OCI-LY7 (cell line): ENCODE measurements at regions not wholly inside any gene's neighbourhood (a gene's known extent, or its start where the extent isn't known, plus 50 kb on each side); places are given as distances from the start of the nearest gene placed in this dataset.

Experiments
- BruUV-seq: library from RNA; stranded (reverse); fragments of 400-500 nt; replicated peaks from 2 replicates; lab custom pipeline; 2021; lab: Mats Ljungman, UMichigan
- CTCF ChIA-PET: fragments of 300-600 bp; sonication (Branson Sonifier 250); formaldehyde crosslinking; loops from one replicate; lab custom pipeline; 2022; ENCODE audit warnings: antibody characterized with exemption; ENCODE audit not compliant: unreplicated experiment; lab: Charles Lee
- POLR2A ChIA-PET: fragments of 300-600 bp; sonication (Branson Sonifier 250); formaldehyde crosslinking; loops from one replicate; lab custom pipeline; 2022; ENCODE audit warnings: antibody characterized with exemption; lab: Charles Lee
- DNase-seq: peaks from one replicate; pipeline ENCODE4 v3.0.0-alpha.2; 2015; ENCODE audit warnings: low spot score
- H2AFZ ChIP-seq: fragments of 200-600 bp; sonication (generic), shearing (Covaris generic); 2 replicates; pipeline ENCODE4 v1.6.1; 2014; ENCODE audit warnings: mild to moderate bottlenecking, antibody characterized with exemption, low read length, moderate library complexity
- H3K27ac ChIP-seq: fragments of 200-600 bp; sonication (generic); 2 replicates; pipeline ENCODE4 v1.5.1; 2014; ENCODE audit warnings: mixed run types, low read depth, mild to moderate bottlenecking, moderate library complexity, low read length, inconsistent platforms; ENCODE audit not compliant: poor library complexity, severe bottlenecking
- H3K36me3 ChIP-seq: fragments of 200-600 bp; sonication (generic); 2 replicates; pipeline ENCODE4 v1.6.1; 2014; ENCODE audit warnings: mild to moderate bottlenecking, antibody characterized with exemption, low read length, moderate library complexity, mixed read lengths; ENCODE audit not compliant: insufficient read depth
- H3K4me1 ChIP-seq: fragments of 200-600 bp; sonication (generic); 2 replicates; pipeline ENCODE4 v1.5.1; 2014; ENCODE audit warnings: mild to moderate bottlenecking, low read length; ENCODE audit not compliant: insufficient read depth, poor library complexity, severe bottlenecking
- H3K4me2 ChIP-seq: fragments of 200-600 bp; sonication (generic); 2 replicates; pipeline ENCODE4 v1.6.1; 2014; ENCODE audit warnings: mild to moderate bottlenecking, low read length
- H3K4me3 ChIP-seq: fragments of 200-600 bp; sonication (generic); 2 replicates; pipeline ENCODE4 v1.5.1; 2014; ENCODE audit warnings: mild to moderate bottlenecking, low read depth, low read length; ENCODE audit not compliant: poor library complexity, severe bottlenecking
- H3K79me2 ChIP-seq: fragments of 200-600 bp; sonication (generic); 2 replicates; pipeline ENCODE4 v1.6.1; 2016; ENCODE audit warnings: low read depth, mild to moderate bottlenecking, low read length, moderate library complexity, mixed read lengths; ENCODE audit not compliant: insufficient read depth
- H3K9me2 ChIP-seq: fragments of 200-600 bp; sonication (generic); 2 replicates; pipeline ENCODE4 v1.6.1; 2016; ENCODE audit warnings: mild to moderate bottlenecking, low read length, mixed read lengths; ENCODE audit not compliant: insufficient read depth
- H3K9me3 ChIP-seq: fragments of 200-600 bp; sonication (generic); 2 replicates; pipeline ENCODE4 v1.6.1; 2014; ENCODE audit warnings: mild to moderate bottlenecking, mixed run types, low read length, mixed read lengths
- H4K20me1 ChIP-seq: fragments of 200-600 bp; sonication (generic); 2 replicates; pipeline ENCODE4 v1.6.1; 2014; ENCODE audit warnings: mild to moderate bottlenecking, antibody characterized with exemption, low read length, moderate library complexity, mixed read lengths; ENCODE audit not compliant: insufficient read depth
- CTCF ChIP-seq: fragments of 200-600 bp; sonication (generic); conservative IDR thresholded peaks from 2 replicates; pipeline ENCODE4 v1.5.1; 2014; ENCODE audit warnings: mild to moderate bottlenecking, antibody characterized with exemption, low read length, moderate library complexity, mixed read lengths
- EZH2phosphoT487 ChIP-seq: fragments of 200-600 bp; sonication (generic); IDR thresholded peaks from 2 replicates; pipeline ENCODE4 v1.6.1; 2018; ENCODE audit warnings: low read depth, borderline replicate concordance, mild to moderate bottlenecking, mixed run types, antibody characterized with exemption, low read length, moderate library complexity, mixed read lengths
- intact Hi-C: fragments of 100-400 bp; cut with micrococcal nuclease; formaldehyde crosslinking; loops from one replicate; pipeline ENCODE4 v1.10.0; 2022; ENCODE audit not compliant: unreplicated experiment

DNA sequence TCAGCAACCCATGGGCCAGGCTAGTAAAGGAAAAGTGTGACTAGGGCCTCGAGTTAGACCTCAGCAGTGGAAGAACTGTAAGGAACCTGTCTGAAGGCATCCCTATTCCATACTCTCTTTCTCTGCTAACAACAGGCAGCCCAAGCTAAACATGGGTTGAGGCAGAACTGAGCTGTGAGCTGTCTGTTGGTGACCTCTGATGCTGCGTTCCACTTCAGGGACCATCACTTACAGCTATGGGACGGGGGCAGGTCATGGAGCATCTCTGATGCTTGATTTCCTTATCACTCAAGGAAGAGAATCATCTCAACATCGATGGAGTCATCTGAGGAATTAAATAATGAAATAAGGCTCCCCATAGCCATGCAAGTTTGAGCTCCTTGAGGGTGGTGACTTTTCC lies 174.8 kb downstream of the ACTL7B start:
- no peaks in the 10 kb centered on the region for H3K4me1 ChIP-seq
- POLR2A ChIA-PET = no interaction called here
- H3K4me2 ChIP-seq = no peak overlapping the region
- intact Hi-C loops = no loop called here
- H3K79me2 ChIP-seq = no peaks in the 10 kb centered on the region
- H3K9me3 ChIP-seq = no peaks in the 10 kb centered on the region
- H3K27ac ChIP-seq = no peak overlapping the region
- H4K20me1 ChIP-seq = no peaks in the 10 kb centered on the region
- H3K9me2 ChIP-seq = no peaks in the 10 kb centered on the region
- DNase-seq = no peak
- no peaks in the 10 kb centered on the region for H3K36me3 ChIP-seq
- H2AFZ ChIP-seq = no peak overlapping the region
- no TSS peak for BruUV-seq
- TF ChIP-seq CTCF (no peak), EZH2phosphoT487 (no peak)
- CTCF ChIA-PET = no interaction called here
- H3K4me3 ChIP-seq = no peak overlapping the region

DNA sequence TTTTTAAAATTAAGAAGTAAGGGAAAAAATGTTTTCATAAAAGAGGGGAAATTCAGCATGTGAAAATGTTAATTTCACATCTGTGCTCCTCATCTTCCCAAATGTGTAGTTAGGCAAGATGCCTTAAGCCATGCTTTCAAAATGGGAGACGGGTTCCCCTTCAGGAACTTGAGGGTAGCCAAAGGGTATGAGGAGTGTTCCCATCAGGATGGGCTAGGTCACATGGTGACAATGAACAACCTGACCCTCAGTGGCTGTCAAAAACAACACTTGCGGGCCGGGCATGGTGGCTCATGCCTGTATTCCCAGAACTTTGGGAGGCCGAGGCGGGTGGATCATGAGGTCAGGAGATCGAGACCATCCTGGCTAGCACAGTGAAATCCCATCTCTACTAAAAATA lies 178.0 kb downstream of the ACTL7B start:
- CTCF ChIA-PET = no interaction called here

DNA sequence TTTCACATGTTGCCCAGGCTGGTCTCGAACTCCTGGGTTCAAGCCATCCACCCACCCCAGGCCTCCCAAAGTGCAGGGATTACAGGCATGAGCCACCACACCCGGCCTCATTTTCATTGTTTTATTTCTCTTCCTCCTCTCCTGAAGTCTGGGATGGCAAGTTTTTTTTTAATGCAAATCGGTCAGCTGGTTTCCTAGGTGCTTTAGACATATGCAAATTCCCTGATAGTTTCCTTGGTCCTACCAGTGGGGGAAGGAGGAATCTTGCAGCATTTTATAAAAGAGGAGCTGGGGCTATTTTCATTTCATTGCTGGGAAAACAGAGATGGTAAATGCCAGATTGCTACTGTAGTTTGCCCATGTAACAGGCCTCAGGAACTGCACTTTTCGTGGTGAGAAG lies 179.4 kb downstream of the ACTL7B start:
- no peak overlapping the region for H2AFZ ChIP-seq
- no peaks in the 10 kb centered on the region for H3K9me2 ChIP-seq
- BruUV-seq = no TSS peak
- intact Hi-C loops = no loop called here
- H3K4me1 ChIP-seq = no peaks in the 10 kb centered on the region
- H3K4me2 ChIP-seq = no peak overlapping the region
- no peaks in the 10 kb centered on the region for H3K36me3 ChIP-seq
- TF ChIP-seq CTCF = no peak
- no peak for TF ChIP-seq EZH2phosphoT487
- CTCF ChIA-PET = no interaction called here
- DNase-seq = no peak
- no peak overlapping the region for H3K27ac ChIP-seq
- POLR2A ChIA-PET = no interaction called here
- H3K79me2 ChIP-seq = no peaks in the 10 kb centered on the region
- no peaks in the 10 kb centered on the region for H3K9me3 ChIP-seq
- H4K20me1 ChIP-seq = no peaks in the 10 kb centered on the region
- no peak overlapping the region for H3K4me3 ChIP-seq

More for the DNA sequence above, 178.0 kb downstream of the ACTL7B start:
- Histone ChIP-seq H3K4me1 (no peaks in the 10 kb centered on the region), H3K4me2 (no peak overlapping the region), H4K20me1 (no peaks in the 10 kb centered on the region), H3K79me2 (no peaks in the 10 kb centered on the region), H2AFZ (no peak overlapping the region), H3K9me3 (no peaks in the 10 kb centered on the region), H3K27ac (no peak overlapping the region), H3K4me3 (no peak overlapping the region), H3K36me3 (no peaks in the 10 kb centered on the region), H3K9me2 (no peaks in the 10 kb centered on the region)
- DNase-seq = no peak
- BruUV-seq = no TSS peak
- intact Hi-C loops = no loop called here
- POLR2A ChIA-PET = no interaction called here
- TF ChIP-seq CTCF (no peak), EZH2phosphoT487 (no peak)
